OCI-LY1 (cell line): ENCODE measurements at regions not wholly inside any gene's neighbourhood (a gene's known extent, or its start where the extent isn't known, plus 50 kb on each side); places are given as distances from the start of the nearest gene placed in this dataset.
"Not testable (repeated sequence)": the region's sequence is repeated elsewhere in the genome, so short reads cannot be mapped to it uniquely, and the experiment has no call there.

ENCODE experiments used
- H2AFZ ChIP-seq: fragments of 200-600 bp; sonication (generic), shearing (Covaris generic); 2 replicates; pipeline ENCODE4 v1.6.0; 2014; ENCODE audit warnings: antibody characterized with exemption, mild to moderate bottlenecking, low read length
- H3F3A ChIP-seq: fragments of 200-600 bp; sonication (generic), shearing (Covaris generic); 2 replicates; pipeline ENCODE4 v1.6.0; 2014; ENCODE audit warnings: mild to moderate bottlenecking, antibody characterized with exemption, low read length, moderate library complexity; ENCODE audit not compliant: insufficient read depth
- H3K27ac ChIP-seq: fragments of 200-600 bp; sonication (generic); 2 replicates; pipeline ENCODE4 v1.5.1; 2014; ENCODE audit warnings: low read length, mixed run types, mild to moderate bottlenecking, low read depth; ENCODE audit not compliant: poor library complexity, severe bottlenecking
- H3K27me3 ChIP-seq: fragments of 200-600 bp; sonication (generic); 2 replicates; pipeline ENCODE4 v1.6.0; 2014; ENCODE audit warnings: antibody characterized with exemption, mild to moderate bottlenecking, low read length, moderate library complexity; ENCODE audit not compliant: insufficient read depth
- H3K36me3 ChIP-seq: fragments of 200-600 bp; sonication (generic); 2 replicates; pipeline ENCODE4 v1.6.1; 2014; ENCODE audit warnings: mild to moderate bottlenecking, antibody characterized with exemption, low read length, moderate library complexity, mixed read lengths; ENCODE audit not compliant: insufficient read depth
- H3K4me1 ChIP-seq: fragments of 200-600 bp; sonication (generic); 2 replicates; pipeline ENCODE4 v1.5.1; 2014; ENCODE audit warnings: mild to moderate bottlenecking, low read length, moderate library complexity; ENCODE audit not compliant: insufficient read depth, severe bottlenecking
- H3K4me2 ChIP-seq: fragments of 200-600 bp; sonication (generic), shearing (Covaris generic); 2 replicates; pipeline ENCODE4 v1.6.1; 2014; ENCODE audit warnings: low read length
- H3K4me3 ChIP-seq: fragments of 200-600 bp; sonication (generic); 2 replicates; pipeline ENCODE4 v1.5.1; 2014; ENCODE audit warnings: low read length, low read depth, mild to moderate bottlenecking, mixed read lengths; ENCODE audit not compliant: poor library complexity, severe bottlenecking
- H3K79me2 ChIP-seq: fragments of 200-600 bp; shearing (Covaris generic); 2 replicates; pipeline ENCODE4 v1.6.1; 2016; ENCODE audit warnings: mixed run types, low read length, mixed read lengths; ENCODE audit not compliant: insufficient read depth
- H3K9ac ChIP-seq: fragments of 200-600 bp; sonication (generic), shearing (Covaris generic); 2 replicates; pipeline ENCODE4 v1.6.1; 2014; ENCODE audit warnings: mild to moderate bottlenecking, low read length, mixed read lengths
- H3K9me2 ChIP-seq: fragments of 200-600 bp; sonication (generic), shearing (Covaris generic); 2 replicates; pipeline ENCODE4 v1.6.1; 2014; ENCODE audit warnings: low read depth, mild to moderate bottlenecking, low read length, mixed read lengths
- H3K9me3 ChIP-seq: fragments of 200-600 bp; shearing (Covaris generic); 2 replicates; pipeline ENCODE4 v1.6.1; 2014; ENCODE audit warnings: low read length, mixed read lengths
- H4K20me1 ChIP-seq: fragments of 200-600 bp; sonication (generic), shearing (Covaris generic); 2 replicates; pipeline ENCODE4 v1.6.0; 2016; ENCODE audit warnings: mild to moderate bottlenecking, low read length; ENCODE audit not compliant: insufficient read depth
- EZH2 ChIP-seq: fragments of 200-600 bp; sonication (generic), shearing (Covaris generic); IDR thresholded peaks from 2 replicates; pipeline ENCODE4 v1.8.0; 2017; ENCODE audit warnings: borderline replicate concordance, mixed run types, mild to moderate bottlenecking, antibody characterized with exemption, low read length, moderate library complexity, mixed read lengths
- TF ChIP-seq, protein P1 (sequence below): fragments of 200-600 bp; sonication (generic), shearing (Covaris generic); IDR thresholded peaks from 2 replicates; pipeline ENCODE4 v1.5.1; 2017; ENCODE audit warnings: mild to moderate bottlenecking, antibody characterized with exemption, low read length, moderate library complexity, mixed read lengths

DNA sequence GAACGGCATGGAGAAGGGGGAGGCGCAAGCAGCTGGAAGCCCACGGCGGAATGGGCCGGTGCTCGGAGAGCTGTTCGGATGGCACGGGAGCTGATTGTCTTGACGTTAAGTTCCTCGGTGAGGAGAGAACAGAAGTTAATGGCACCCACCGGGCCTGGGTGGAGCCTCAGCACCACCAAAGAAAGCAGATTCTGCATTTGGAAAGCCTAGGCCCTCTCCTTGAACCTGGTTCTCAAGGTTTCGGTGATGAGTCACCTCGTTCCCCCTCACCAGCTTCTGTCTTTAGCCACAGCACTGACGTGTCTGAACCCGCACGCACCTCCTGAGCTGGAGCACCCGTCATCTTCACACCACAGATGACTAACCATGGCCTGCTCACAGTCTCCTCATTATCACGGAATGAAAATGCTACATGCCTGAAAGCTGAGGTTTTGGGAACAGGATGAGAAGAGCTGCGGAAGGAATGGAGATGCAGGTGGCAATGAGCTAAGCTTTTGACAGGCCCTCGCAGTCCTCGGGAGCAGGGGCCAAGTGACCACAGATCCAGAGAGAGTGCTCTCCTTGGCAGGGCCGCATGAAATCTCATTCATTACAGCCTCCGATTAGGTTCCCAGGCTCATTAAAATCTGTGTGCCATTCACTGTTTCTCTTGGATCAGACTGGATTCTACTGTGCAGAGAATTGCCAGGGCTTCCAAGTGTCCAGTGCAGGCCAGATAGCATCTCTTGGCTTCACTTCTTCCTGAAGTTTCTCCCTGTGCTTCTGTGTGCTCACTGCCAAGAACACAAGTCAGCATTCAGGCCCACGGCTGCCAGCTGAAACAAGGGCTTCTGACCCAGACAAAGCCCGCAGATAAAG lies 96.3 kb upstream of the DLG1 start:
- H2AFZ ChIP-seq, result no peak overlapping the region
- no peaks in the 10 kb centered on the region for H3K9me2 ChIP-seq
- H3K79me2 ChIP-seq, result no peaks in the 10 kb centered on the region
- TF ChIP-seq EZH2, result no peak
- TF ChIP-seq, protein P1, sequence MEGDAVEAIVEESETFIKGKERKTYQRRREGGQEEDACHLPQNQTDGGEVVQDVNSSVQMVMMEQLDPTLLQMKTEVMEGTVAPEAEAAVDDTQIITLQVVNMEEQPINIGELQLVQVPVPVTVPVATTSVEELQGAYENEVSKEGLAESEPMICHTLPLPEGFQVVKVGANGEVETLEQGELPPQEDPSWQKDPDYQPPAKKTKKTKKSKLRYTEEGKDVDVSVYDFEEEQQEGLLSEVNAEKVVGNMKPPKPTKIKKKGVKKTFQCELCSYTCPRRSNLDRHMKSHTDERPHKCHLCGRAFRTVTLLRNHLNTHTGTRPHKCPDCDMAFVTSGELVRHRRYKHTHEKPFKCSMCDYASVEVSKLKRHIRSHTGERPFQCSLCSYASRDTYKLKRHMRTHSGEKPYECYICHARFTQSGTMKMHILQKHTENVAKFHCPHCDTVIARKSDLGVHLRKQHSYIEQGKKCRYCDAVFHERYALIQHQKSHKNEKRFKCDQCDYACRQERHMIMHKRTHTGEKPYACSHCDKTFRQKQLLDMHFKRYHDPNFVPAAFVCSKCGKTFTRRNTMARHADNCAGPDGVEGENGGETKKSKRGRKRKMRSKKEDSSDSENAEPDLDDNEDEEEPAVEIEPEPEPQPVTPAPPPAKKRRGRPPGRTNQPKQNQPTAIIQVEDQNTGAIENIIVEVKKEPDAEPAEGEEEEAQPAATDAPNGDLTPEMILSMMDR, result no peak
- no peaks in the 10 kb centered on the region for H3K9me3 ChIP-seq
- H3F3A ChIP-seq, result no peaks in the 10 kb centered on the region
- H3K4me2 ChIP-seq, result no peak overlapping the region
- H4K20me1 ChIP-seq, result no peaks in the 10 kb centered on the region
- no peaks in the 10 kb centered on the region for H3K4me1 ChIP-seq
- H3K27ac ChIP-seq, result no peak overlapping the region
- no peak overlapping the region for H3K9ac ChIP-seq
- no peak overlapping the region for H3K4me3 ChIP-seq
- peaks cover 24% of the 10 kb centered on the region for H3K27me3 ChIP-seq
- no peaks in the 10 kb centered on the region for H3K36me3 ChIP-seq

GRCh38 chr3:197394126-197394463 lies 95.7 kb upstream of the DLG1 start:
- not testable (repeated sequence) for H3F3A ChIP-seq, H3K27ac ChIP-seq, H3K36me3 ChIP-seq, H3K9ac ChIP-seq, H4K20me1 ChIP-seq, H3K9me3 ChIP-seq, H3K4me2 ChIP-seq, H3K79me2 ChIP-seq, H3K4me3 ChIP-seq, H2AFZ ChIP-seq, H3K9me2 ChIP-seq, H3K4me1 ChIP-seq
- H3K27me3 ChIP-seq, result peaks cover 24% of the 10 kb centered on the region

- Histone ChIP-seq H3K4me1 (no peaks in the 10 kb centered on the region), H2AFZ (no peak overlapping the region), H3F3A (no peaks in the 10 kb centered on the region), H3K4me3 (no peak overlapping the region), H3K79me2 (no peaks in the 10 kb centered on the region), H3K36me3 (no peaks in the 10 kb centered on the region), H3K4me2 (no peak overlapping the region), H3K9me2 (no peaks in the 10 kb centered on the region), H4K20me1 (no peaks in the 10 kb centered on the region), H3K27ac (no peak overlapping the region), H3K9me3 (no peaks in the 10 kb centered on the region), H3K9ac (no peak overlapping the region), H3K27me3 (peaks cover 24% of the 10 kb centered on the region)
- no peak for TF ChIP-seq EZH2
- TF ChIP-seq, protein P1, result no peak
Observed at GRCh38 chr3:197393711-197394110, 95.3 kb upstream of the DLG1 start.

DNA sequence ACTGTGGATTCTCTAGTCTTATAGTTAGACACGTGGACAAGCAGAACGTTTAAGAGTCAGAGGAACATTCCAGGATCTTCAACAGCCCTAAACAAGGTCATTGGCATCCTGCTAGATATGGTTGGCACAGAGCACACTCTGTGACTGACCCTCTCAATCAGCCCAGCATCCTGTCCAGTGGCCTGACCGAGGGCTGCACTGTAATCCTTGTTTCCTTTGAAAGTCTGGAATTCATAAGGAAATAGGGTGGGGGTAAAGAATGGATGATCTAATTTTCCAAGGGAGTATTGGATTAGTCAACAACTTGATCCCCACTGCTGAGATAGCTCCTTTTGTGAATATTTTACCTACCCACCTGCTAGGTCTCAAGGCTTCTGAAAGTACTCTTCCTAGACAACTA lies 94.5 kb upstream of the DLG1 start:
- H3K9me2 ChIP-seq, result no peaks in the 10 kb centered on the region
- H3K4me1 ChIP-seq, result no peaks in the 10 kb centered on the region
- no peaks in the 10 kb centered on the region for H3K79me2 ChIP-seq
- H2AFZ ChIP-seq, result no peak overlapping the region
- no peak overlapping the region for H3K9ac ChIP-seq
- TF ChIP-seq, protein P1, result no peak
- TF ChIP-seq EZH2, result no peak
- no peaks in the 10 kb centered on the region for H3K36me3 ChIP-seq
- no peaks in the 10 kb centered on the region for H3K9me3 ChIP-seq
- no peak overlapping the region for H3K27ac ChIP-seq
- no peak overlapping the region for H3K4me3 ChIP-seq
- H3K27me3 ChIP-seq, result peaks cover 24% of the 10 kb centered on the region
- H4K20me1 ChIP-seq, result no peaks in the 10 kb centered on the region
- no peak overlapping the region for H3K4me2 ChIP-seq
- no peaks in the 10 kb centered on the region for H3F3A ChIP-seq
